Ureter (tissue), 1 donor: ENCODE measurements at regions not wholly inside any gene's neighbourhood (a gene's known extent, or its start where the extent isn't known, plus 50 kb on each side); places are given as distances from the start of the nearest gene placed in this dataset.

Source experiments
- DNase-seq: peaks from one replicate; pipeline ENCODE4 v3.0.0-alpha.2; 2020; ENCODE audit warnings: low spot score
- donor health status: DM: yes; HTN: yes; CAD: no.

DNA sequence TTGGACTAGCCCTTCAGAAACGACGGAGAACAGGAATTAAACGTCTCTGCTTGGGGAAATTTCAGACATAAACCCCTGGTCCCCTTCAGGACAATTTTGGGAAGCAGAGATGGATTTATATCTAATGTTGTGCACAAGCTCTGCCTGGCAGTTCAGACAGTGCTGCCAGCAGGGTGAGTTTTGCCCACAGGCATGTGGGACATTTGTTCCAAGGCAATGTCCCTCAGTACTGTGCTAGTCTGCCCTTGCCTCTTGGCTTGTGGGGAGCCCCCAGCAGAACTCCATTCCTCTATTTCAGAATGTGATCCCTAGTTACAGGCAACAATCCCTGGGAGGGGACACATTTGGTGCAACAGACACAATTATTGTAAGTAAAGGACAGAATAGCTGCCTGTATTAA lies 76.5 kb upstream of the GPR12 start:
- DNase-seq = no peak

DNA sequence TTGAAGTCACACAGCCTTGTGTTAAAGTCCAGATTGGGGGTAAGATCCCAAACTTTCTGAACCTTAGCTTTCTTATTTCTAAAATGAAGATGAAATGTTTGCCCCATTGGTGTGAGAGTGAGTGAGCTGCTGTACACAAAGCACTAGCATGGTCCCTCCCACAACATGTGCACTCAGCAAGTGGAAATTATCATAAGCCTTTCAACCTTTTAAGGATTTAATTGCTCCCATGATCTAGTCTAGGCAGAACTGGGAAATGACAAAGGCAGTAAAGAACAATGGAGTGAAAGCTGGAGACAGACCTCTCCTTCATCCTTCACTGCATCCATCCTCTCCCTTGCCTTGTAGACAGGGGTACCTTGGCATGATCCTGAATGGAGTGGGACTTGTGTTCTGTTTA lies 76.0 kb upstream of the GPR12 start:
- DNase-seq = no peak

DNA sequence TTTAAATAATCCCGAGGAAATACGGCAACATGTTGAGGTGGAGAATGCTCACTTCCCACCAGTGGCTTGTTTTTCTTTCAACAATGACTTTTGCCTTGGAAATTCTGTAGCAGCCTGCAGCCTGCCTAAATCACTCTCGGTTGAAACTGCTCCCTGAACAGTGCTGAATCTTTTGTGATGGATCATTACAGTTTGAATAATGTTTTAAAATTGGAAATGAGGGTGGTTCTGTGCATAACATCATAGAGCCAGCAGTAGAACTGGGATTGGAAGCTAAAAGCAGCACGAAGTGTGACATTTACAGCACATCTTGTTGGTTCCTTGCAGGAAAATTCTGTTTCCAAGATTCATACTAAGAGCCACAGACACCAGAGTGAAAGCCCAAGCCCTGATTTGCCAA lies 74.1 kb upstream of the GPR12 start:
- DNase-seq = no peak

DNA sequence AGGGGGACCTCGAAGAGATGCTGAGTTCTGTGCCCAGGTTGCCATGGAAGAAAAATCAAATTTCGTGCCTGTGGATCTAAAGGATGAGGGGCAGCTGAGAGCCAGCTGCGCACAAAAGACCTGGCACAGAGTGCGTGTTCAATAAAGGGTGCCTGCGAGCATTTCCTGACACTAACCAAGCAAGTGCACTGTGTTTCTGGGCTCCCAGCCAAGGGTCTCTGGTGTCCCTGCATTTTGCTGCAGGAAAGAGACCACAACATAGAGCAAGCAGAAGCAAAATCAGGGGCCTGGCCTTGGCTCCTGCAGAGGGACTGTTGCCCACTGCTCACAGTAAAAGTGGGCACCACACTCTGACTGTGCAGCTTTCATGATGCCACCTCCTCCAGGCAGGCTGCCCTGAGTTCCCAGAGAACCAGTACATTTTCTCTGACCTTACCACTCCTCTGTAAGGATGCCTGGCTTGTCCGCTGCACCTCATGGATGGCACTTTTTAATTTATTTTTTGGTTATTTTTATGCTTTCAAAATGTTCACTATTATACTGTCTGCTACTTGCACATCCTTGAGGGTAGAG lies 70.8 kb upstream of the GPR12 start:
- DNase-seq = no peak

DNA sequence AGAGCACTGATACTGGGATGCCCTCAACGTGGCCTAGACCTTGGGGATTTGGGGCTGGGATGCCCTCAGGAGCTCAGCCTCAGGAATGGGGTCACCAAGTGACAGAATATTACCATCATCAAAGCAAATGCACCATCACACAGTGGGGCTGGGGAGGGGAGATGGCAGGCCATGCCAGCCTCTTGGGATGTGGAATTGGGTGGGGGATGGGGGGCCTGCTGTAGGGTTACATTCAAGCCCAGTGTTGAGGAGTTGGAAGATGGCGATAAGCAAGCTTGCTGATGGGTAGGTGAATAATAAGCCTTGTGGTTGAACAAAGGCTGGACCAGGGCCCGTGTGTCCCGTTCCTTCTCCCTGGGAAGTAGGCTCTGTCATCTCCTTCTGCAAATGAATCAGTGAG lies 69.1 kb upstream of the GPR12 start:
- no peak for DNase-seq

DNA sequence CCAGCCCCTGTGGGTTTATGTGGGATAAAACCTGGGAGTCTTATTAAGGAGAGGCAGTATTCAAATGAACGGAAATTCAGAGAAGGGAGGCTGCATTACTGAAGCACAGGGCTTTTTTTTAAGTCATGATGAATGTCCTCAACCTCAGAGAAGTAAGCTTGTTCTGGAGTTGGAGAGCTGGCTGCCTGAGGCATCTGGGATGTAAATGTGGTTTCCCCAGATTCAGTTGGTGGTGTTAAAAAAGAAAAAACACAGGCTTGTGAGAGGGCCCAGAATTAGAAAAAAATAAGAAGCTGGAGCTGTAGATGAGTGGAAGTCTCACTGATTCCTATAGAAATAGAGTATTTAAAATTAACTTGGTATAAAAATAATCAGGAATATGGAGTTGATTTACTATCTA lies 64.0 kb upstream of the GPR12 start:
- no peak for DNase-seq

DNA sequence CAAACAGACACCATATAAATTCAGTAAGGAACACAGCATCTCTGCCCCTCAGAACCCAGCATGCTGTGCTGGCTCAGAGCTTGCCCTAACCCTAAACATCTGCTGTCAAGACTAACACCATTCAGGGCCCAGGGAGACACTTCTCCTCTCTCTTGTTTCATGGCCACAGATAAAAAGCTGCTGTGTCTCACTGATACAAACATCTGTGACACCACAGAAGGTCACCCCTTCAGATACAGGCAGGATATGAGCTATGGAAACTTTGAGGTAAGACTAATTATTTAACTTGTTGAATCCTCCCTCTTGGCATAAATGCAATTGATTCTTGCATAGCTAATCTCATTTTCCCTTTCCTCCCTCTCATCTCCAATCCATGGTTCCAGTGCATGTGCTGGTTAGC lies 61.6 kb upstream of the GPR12 start:
- no peak for DNase-seq

DNA sequence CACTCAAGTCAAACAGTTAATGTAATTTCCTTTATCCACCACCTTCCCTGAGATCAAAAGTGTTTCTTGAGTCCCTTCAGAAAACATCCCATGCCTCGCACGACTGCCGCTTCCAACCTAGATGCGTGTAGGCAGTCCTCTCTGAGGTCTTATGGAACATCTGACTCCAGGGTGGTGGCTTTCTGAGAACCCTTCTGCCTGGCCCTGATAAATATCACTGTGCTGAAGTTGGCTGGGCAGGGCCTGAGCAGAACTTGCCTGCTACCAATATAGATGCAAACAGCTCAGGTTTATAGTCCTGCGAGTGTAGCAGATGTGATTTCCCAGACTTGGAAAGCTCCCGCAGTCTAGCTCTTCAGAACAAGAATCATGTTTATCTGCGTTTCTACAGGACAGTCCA lies 61.1 kb upstream of the GPR12 start:
- DNase-seq = no peak

DNA sequence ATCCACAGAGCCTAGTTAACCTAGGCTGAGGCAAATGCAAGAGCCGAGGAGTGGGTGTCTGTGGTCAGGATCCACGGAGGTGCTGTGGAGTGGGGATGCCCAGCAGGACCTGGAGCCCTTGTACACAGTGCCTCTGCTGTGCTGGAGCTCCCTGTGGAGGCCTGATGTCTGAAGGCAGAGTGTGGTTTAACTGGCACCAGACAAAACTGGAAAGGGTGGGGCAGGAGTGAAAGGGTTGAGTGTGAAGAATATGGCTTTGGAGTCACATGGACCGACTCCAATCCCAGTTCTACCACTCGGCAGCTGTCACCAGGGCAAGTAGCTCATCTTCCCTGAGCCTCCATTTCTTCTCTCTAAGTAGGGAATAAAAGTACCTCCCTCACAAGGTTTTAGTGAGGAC lies 60.3 kb upstream of the GPR12 start:
- no peak for DNase-seq

DNA sequence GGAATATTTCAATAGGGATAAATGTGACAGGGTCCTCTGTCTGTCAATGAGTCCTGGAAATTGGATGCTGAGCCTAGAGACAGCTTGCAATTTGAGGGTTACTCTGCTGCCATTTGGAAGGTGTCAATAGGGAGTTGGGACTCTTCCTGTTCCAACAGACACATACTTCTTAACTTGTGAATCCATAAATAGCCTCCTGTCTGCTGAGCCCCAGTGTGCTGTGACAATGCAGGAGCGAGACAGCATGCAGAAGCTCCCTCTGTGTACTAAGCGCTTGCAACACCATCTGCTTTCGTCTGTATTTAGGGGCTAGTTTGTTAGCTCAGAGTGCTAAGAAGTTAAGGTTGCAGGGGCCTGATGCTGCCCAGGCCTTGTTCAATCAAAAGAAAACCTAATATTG lies 58.5 kb upstream of the GPR12 start:
- no peak for DNase-seq

DNA sequence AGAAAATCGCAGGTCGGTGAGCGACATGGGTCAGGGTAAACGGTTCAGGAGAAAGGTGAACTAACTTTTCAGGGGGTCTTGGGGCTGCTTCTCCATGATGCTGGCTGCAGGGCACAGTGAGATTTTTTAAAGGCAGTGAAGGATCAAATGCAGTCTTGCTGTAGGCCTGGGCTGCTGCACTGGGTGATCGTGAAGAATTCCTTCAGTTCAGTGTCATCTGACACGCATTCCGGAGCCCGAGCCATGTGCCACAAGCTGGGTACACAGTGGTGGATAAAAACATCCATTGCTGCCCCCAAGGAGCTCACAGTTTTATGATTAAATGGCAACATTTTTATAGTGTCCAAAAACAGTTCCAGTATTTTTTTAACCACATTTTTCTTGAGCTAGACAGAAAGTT lies 56.3 kb upstream of the GPR12 start:
- no peak for DNase-seq

DNA sequence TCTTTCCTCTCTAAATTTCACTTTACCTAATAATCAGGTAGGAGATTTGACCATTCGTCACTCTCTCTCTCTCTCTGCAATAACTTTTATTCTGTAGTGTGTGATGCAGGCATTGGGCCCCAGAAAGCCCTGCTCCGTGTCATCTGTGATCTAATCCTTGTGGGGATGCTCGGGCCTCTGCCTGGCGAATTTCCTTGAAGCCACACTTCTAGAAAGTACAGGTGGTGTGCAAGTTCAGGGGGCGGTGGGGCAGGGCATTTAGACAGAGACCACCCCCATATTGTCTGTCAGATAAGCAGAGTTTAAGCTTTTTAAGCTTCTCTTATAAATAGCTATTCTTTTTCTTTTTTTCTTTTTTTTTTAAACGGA lies 53.4 kb upstream of the GPR12 start:
- no peak for DNase-seq

DNA sequence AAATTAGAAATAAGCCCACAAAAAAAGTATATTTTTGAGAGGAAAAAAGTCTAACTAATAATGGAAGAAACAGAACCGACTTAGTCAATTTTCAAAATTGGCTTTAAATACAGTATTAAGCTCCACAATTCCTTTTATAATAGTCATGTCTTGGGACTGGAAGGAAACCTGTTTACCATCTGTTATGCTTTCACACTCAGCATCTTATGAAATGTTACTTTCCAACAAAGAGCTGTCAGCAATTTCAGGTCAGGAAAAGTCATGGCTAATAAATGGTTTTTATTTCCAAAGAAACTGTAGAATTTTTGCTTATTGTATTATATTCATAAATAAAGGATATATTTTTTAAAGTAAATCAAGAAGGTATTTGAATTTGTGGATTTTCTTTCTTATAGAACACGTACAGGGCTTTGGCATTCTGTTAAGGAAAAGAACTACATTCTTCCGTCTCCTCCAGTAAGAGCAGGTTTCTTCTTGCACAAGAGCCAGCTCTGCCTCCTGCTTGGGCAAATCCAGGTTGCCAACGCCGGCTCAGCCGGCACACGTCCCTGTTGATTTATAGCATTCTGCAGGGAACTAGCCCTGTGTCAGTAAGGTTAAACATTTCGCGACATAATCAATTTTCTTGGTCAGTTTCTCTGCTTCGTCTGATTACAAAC lies 52.9 kb upstream of the GPR12 start:
- DNase-seq = peak; percentile 67

DNA sequence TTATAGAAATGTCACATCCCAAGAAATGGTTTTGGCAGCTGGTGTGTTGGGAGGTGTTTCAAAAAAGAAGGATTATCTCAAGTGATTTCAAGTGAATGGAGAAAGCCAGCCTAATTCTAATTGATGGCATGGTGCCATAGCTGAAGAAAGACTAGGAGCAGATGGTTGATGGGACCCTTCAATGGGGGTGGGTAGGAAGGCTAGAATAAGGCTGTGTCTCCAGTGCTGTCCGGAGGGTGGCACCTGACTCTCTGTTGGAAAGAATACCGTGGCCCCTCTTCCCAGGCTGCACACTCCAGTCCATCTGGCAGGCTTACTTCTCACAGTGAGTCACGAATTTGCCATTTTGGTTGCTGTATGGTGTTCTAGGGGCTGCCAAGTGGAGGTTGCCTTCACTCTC lies 51.0 kb upstream of the GPR12 start:
- DNase-seq = no peak
